ENCODE measurements at regions not wholly inside any gene's neighbourhood (a gene's known extent, or its start where the extent isn't known, plus 50 kb on each side); places are given as distances from the start of the nearest gene placed in this dataset.

DNA sequence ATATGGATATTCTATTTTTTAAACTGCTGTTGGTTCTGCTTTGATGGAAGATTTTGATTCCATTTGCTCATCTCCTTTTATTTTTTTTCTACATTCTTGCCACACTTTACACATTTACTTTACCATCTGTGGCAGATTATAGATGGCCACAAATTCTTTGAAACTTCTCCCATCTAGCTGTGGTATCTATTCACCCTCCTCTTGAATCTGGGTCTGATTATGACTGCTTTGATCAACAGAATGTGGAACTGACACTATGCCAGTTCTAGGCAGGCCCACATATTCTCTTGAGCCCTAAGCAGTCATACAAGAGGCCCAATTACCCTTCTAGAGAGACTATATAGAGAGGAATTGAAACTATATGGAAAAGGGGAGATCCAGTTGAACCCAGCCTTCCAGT lies 439.0 kb upstream of the PTGER4 start:
- Histone ChIP-seq H3K4me1 (ENCODE audit: insufficient read depth, low read length, poor library complexity, severe bottlenecking) (no peaks in the 10 kb centered on the region), H3K9me3 (ENCODE audit: insufficient read depth, low read depth, low read length) (no peaks in the 10 kb centered on the region), H3K36me3 (ENCODE audit: insufficient read depth, low read length) (no peaks in the 10 kb centered on the region), H4K20me1 (ENCODE audit: insufficient read depth, low read length, poor library complexity, severe bottlenecking) (no peaks in the 10 kb centered on the region), H3K9ac (ENCODE audit: low read depth, low read length, poor library complexity, severe bottlenecking) (no peak overlapping the region), H3K27me3 (ENCODE audit: insufficient read depth, low read length, poor library complexity, severe bottlenecking) (no peaks in the 10 kb centered on the region), H3K9me2 (replicated peaks; ENCODE audit: low read depth, low read length) (no peaks in the 10 kb centered on the region), H3K79me2 (ENCODE audit: insufficient read depth, low read length) (no peaks in the 10 kb centered on the region), H3F3A (ENCODE audit: low read depth) (no peaks in the 10 kb centered on the region), H2AFZ (ENCODE audit: low read length) (no peak overlapping the region), H3K4me3 (ENCODE audit: low read length, poor library complexity, severe bottlenecking) (no peak overlapping the region), H3K4me2 (ENCODE audit: low read depth, low read length, poor library complexity, severe bottlenecking) (no peak overlapping the region)
- TF ChIP-seq, protein P1, sequence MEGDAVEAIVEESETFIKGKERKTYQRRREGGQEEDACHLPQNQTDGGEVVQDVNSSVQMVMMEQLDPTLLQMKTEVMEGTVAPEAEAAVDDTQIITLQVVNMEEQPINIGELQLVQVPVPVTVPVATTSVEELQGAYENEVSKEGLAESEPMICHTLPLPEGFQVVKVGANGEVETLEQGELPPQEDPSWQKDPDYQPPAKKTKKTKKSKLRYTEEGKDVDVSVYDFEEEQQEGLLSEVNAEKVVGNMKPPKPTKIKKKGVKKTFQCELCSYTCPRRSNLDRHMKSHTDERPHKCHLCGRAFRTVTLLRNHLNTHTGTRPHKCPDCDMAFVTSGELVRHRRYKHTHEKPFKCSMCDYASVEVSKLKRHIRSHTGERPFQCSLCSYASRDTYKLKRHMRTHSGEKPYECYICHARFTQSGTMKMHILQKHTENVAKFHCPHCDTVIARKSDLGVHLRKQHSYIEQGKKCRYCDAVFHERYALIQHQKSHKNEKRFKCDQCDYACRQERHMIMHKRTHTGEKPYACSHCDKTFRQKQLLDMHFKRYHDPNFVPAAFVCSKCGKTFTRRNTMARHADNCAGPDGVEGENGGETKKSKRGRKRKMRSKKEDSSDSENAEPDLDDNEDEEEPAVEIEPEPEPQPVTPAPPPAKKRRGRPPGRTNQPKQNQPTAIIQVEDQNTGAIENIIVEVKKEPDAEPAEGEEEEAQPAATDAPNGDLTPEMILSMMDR (conservative IDR thresholded peaks at IDR 0.05; ENCODE audit: low read length), result no peak
- no peak for TF ChIP-seq EZH2phosphoT487 (IDR thresholded peaks at IDR 0.05; ENCODE audit: borderline replicate concordance)

DNA sequence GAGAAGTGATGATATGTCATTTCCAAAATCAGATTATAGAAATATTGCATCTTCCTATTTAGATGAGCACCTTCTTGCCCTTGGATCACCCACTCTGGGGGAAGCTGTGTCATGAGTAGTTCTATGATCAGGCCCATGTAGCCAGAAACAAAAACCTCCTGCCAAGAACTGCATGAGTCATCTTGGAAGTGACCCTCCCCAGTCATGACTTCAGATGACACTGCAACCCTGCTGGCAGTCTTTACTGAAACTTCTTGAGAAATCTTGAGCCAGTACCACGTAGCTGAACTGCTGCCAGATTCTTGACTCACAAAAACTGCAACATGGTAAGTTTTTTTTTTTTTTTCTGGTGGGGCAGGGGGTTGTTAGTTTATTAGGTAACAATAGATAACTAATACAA lies 439.6 kb upstream of the PTGER4 start:
- no peaks in the 10 kb centered on the region for H3F3A ChIP-seq (ENCODE audit: low read depth)
- no peaks in the 10 kb centered on the region for H3K4me1 ChIP-seq (ENCODE audit: insufficient read depth, low read length, poor library complexity, severe bottlenecking)
- H3K9me3 ChIP-seq (ENCODE audit: insufficient read depth, low read depth, low read length), result no peaks in the 10 kb centered on the region
- H3K4me2 ChIP-seq (ENCODE audit: low read depth, low read length, poor library complexity, severe bottlenecking), result no peak overlapping the region
- no peaks in the 10 kb centered on the region for H3K9me2 ChIP-seq (replicated peaks; ENCODE audit: low read depth, low read length)
- H3K9ac ChIP-seq (ENCODE audit: low read depth, low read length, poor library complexity, severe bottlenecking), result no peak overlapping the region
- no peaks in the 10 kb centered on the region for H3K36me3 ChIP-seq (ENCODE audit: insufficient read depth, low read length)
- H3K79me2 ChIP-seq (ENCODE audit: insufficient read depth, low read length), result no peaks in the 10 kb centered on the region
- no peaks in the 10 kb centered on the region for H3K27me3 ChIP-seq (ENCODE audit: insufficient read depth, low read length, poor library complexity, severe bottlenecking)
- TF ChIP-seq EZH2phosphoT487 (IDR thresholded peaks at IDR 0.05; ENCODE audit: borderline replicate concordance), result no peak
- TF ChIP-seq, protein P1 (conservative IDR thresholded peaks at IDR 0.05; ENCODE audit: low read length), result no peak
- no peaks in the 10 kb centered on the region for H4K20me1 ChIP-seq (ENCODE audit: insufficient read depth, low read length, poor library complexity, severe bottlenecking)
- H2AFZ ChIP-seq (ENCODE audit: low read length), result no peak overlapping the region
- no peak overlapping the region for H3K4me3 ChIP-seq (ENCODE audit: low read length, poor library complexity, severe bottlenecking)

DNA sequence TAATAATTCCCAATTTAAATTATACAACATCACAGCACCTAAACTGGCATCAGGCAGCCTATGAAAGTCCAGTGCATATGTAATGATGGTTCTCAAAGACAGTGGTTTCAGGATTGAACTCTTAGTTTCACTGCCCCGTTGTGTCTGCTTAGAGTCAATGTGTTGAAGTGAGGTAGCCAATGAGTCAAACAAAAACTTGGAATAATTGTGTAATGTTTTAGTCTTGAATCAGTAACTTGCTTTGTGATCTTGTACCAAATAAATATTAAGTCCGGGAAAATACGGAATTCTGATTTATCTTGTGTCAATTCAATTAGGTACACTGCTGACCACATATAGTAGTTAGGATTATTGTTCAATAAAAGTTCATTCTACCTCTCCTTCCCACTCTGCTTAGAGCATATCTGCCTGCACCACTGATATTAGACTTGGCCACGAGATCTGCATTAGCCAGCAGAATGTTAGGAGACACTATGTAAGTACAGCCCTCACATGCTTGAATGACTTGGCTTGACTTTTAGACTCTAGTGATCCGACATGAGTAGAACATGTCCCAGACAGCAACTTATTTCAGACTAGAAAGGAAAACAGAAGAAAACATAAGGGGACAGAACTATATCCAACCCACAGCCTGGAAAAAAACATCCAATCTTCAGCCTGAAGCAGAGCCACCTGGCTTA lies 441.5 kb upstream of the PTGER4 start:
- Histone ChIP-seq H3K4me1 (ENCODE audit: insufficient read depth, low read length, poor library complexity, severe bottlenecking) (no peaks in the 10 kb centered on the region), H3K27me3 (ENCODE audit: insufficient read depth, low read length, poor library complexity, severe bottlenecking) (no peaks in the 10 kb centered on the region)

More for the DNA sequence above, 441.5 kb upstream of the PTGER4 start:
- no peak overlapping the region for H3K9ac ChIP-seq (ENCODE audit: low read depth, low read length, poor library complexity, severe bottlenecking)
- no peak overlapping the region for H3K4me3 ChIP-seq (ENCODE audit: low read length, poor library complexity, severe bottlenecking)
- H3K79me2 ChIP-seq (ENCODE audit: insufficient read depth, low read length), result no peaks in the 10 kb centered on the region
- H3F3A ChIP-seq (ENCODE audit: low read depth), result no peaks in the 10 kb centered on the region
- no peaks in the 10 kb centered on the region for H3K9me3 ChIP-seq (ENCODE audit: insufficient read depth, low read depth, low read length)
- no peak overlapping the region for H2AFZ ChIP-seq (ENCODE audit: low read length)
- no peak overlapping the region for H3K4me2 ChIP-seq (ENCODE audit: low read depth, low read length, poor library complexity, severe bottlenecking)
- TF ChIP-seq EZH2phosphoT487 (IDR thresholded peaks at IDR 0.05; ENCODE audit: borderline replicate concordance), result no peak
- TF ChIP-seq, protein P1 (conservative IDR thresholded peaks at IDR 0.05; ENCODE audit: low read length), result no peak
- no peaks in the 10 kb centered on the region for H3K9me2 ChIP-seq (replicated peaks; ENCODE audit: low read depth, low read length)
- H3K36me3 ChIP-seq (ENCODE audit: insufficient read depth, low read length), result no peaks in the 10 kb centered on the region
- H4K20me1 ChIP-seq (ENCODE audit: insufficient read depth, low read length, poor library complexity, severe bottlenecking), result no peaks in the 10 kb centered on the region

Data from Loucy (cell line).